RKO (cell line): ENCODE measurements at regions not wholly inside any gene's neighbourhood (a gene's known extent, or its start where the extent isn't known, plus 50 kb on each side); places are given as distances from the start of the nearest gene placed in this dataset.

Source experiments
- DNase-seq: peaks from one replicate; pipeline ENCODE4 v3.0.0-alpha.2; 2016; ENCODE audit warnings: low spot score

DNA sequence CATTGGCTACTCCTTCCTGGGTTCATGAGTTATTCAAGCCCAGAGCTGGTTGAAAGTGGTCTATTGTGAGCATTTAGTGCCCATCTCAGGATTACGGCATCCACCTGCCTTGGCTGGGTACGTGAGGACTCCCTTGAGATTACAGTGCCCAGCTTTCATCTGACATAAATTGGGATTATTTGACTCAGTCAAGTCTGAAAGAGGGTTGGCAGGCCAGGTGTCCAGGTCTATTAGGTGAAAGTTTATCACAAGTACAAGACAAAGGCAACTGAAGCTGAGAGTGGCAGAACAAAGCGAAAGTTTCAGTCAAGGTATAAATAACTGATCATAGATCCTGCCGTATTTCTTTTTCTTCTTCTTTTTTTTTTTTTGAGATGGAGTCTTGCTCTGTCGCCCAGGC is 84.6 kb upstream of the ATF7IP start:
- no peak for DNase-seq

DNA sequence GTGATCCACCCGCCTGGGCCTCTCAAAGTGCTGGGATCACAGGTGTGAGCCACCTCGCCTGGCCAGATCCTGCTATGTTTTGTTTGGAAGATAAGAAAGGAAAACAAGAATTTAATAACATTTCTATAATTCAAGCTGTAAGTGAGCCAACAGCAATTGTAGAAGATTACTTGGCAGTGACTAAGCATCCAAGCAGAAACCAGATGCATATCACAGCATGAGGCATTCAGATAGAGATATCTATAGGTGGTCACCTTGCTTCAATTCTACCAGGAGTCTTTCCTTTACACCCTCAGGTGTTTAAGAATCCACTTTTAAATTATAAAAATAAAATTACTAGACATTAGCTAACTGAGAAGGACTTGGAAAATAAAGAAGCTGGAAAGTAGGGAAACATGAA is 83.9 kb upstream of the ATF7IP start:
- DNase-seq, result no peak

DNA sequence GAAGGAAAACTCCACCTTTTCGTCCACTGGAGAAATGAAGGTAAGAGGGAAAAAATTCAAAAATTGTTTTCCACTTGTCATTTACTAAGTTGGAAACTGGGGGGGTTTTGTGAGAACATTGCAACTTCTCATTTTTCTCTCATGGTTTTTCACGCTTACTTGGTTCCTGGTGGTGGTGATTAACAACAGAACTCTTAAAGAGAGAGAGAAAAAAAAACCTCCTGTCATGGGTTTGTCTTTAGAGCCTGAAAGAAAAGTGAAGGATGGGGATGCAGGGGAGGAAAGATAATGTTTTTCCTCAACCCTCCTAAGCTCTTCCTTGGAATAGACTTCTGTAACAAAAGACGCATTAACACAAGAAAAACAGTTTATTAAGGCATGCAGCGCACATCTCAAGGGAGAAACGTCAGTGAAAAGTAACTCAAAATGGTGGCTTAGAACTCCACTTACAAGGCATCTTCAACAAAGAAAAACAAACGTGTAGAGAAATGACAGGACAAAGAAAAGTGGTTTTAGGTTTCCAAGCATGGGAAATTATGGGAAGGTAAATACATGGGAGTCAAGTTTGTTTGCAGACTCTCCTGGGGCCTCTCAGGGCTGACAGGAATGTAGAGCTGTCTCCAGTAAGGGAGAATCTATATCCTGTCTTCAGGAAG is 81.9 kb upstream of the ATF7IP start:
- no peak for DNase-seq

DNA sequence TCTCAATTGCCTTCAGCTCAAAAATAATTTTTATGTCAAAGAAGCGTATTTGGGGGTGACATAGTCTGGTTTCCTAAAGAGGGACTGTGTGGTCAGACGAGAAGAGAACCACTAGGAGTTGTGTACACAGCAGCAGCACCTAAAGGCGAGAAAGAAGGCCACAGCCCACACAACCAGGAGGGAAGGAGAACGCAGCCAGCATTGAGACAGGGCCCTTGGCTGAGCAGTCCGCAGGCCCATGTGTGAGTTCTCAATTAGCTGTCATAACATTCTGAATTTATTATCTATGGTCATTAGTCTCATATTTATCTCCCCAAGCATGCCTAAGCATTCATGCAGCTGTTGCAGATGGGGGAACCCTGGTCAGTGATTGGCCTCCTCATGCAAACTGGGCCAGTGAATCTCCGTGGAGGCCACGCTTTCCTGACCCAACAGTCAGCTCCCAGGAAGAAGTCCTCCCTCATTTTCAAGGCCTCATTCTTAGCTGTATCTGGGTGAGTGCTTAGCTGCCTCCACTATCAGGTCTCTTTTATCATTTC is 81.2 kb upstream of the ATF7IP start:
- no peak for DNase-seq

DNA sequence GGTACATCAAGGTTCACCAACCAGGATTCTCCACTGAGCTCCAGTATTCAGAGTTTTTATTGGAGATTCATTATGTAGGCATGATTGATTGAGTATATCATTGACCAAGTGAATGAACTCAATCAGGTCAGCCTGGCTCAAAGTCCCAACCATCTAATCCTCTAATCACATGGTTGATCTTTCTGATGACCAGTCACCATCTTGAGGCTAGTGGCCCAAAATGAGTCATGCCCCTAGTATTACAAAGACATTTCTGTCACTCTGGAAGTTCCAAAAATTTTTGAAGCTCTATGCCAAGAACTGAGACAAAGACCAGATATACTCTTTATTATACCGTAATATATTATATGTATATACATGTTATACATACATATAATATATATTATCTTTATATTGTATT is 75.9 kb upstream of the ATF7IP start:
- peak; percentile 9 for DNase-seq

DNA sequence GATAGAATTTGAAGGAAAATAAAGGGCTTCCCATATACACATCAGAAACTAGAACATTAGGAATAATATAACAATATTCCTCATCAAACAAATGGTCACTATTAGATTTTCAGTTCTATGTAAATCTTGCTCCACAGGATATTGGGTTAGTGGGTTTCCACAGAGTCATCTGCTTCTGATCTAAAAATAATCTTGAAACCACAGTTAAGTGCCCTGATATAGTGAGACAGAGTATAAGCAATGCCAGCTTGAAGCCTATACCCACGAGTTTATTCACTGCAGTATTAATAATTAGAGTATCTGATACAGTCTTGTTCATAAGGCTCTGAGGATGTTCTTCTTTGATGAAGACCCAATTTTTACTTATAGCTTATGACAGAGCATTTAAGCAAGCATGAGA is 74.5 kb upstream of the ATF7IP start:
- DNase-seq, result no peak

DNA sequence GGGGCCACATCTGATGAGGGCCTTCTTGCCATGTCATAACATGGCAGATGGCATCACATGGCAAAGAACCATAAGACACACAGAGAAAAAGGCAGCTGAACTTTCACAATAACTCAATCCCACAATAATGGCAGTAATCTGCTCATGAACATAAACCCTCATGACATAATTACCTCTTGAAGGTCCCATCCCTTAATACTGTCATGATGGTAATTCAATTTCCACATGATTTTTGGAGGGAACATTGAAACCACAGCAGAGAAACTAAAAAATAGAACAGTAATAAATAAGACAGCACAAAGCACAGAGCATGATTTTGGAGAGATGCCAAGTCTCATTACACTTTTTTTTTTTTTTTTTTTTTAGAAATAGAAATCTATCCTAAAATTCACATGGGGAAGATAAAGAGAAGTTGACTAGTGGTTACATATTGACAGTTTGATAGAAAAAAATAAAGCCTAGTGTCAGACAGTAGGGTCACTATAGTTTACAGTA is 61.8 kb upstream of the ATF7IP start:
- DNase-seq, result no peak

DNA sequence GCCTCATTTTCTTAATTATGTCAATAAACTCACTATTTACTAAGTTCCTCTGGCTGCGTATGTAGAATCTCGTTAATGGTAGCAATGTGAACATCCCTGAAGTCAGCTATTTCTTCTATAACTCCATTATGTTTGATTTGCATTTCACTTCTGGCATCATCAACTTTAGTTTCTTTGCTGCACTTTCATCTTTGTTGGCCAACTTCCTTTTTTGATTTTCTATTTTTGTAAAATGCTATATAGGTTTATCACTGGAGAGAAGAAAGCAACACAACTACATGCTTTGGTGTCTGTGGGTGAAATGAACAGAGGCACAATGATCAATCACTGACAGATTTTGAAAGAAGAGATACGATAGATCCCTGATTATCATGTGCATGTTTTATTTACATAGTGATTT is 58.5 kb upstream of the ATF7IP start:
- DNase-seq, result no peak

DNA sequence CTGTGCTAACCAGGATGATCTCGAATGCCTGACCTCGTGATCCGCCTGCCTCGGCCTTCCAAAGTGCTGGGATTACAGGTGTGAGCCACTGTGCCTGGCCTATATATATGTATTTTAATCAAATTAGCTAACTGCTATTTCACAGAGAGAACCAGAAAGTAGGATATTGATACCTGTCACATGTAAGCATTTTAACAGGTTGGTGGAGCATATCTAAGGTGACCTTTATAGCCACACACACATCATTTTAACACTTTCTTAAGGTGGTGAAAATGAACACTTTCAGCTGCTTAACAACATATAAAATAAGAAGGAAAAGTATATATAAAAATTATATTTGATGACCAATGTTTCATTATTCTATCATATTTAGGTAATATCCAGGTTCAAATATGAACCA is 57.0 kb upstream of the ATF7IP start:
- no peak for DNase-seq

DNA sequence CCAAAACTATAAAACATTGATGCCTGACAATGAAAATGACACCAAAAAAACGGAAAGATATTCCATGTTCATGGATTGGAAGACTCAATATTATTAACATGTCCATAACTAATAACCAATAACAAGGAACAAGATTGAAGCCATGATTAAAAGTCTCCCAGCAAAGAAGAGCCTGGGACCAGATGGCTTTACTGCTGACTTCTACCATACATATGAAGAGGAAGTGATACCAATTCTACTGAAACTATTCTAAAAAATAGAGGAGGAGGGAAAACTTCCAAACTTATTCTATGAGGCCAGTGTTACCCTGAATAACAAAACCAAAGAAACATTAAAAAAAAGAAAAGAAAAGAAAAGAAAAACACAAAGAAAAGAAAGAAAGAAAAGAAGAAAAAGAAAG is 54.6 kb upstream of the ATF7IP start:
- no peak for DNase-seq

DNA sequence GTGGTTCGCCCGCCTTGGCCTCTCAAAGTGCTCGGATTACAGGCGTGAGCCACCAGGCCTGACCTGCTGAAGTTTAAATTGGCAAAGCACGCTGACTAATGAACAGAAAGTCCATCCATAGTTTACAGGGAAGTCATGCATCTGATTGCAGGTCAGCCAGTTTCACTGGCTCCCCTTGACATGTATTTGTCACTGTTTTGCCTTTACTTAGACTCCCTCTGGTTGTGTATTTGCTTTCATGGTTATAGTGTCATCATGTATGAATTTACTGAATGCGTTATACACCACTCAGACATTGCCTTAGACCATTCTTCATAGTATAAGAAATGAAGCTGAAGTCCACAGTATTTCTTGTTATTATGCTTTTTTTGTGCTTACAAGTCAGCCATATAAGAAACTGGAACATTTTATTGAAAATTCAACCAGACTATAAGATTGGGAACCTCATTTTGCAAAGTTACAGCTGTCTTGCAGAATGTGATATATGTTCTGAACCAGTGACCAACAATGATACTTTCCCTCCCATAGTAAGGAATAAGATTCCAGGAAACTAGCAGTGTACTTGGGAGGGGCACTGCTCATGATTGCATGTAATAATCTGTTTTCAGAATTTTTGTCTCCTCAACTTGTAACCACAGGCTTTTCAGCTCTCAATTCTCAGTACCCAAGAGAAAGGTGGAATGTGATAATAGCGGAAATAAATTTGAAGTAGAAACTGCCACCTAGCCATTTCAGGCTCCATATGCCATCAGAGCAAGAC is 51.9 kb upstream of the ATF7IP start:
- DNase-seq, result peak; percentile 12

DNA sequence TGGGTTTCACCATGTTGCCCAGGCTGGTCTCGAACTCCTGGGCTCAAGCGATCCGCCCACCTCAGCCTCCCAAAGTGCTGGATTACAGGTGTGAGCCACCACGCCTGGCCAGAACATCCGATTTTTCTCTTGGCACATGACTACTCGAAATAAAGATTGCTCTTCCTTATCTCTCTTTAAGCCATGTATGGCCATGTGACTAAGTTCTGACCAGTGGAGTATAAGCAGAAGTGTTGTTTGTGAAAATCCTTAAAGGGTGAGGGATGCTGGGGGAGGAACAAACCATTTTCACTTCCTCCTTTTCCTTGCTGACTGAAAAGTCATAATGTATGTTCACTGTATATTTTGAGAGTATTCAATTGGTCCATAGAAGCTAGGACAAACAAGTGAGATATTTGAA is 50.7 kb upstream of the ATF7IP start:
- no peak for DNase-seq

DNA sequence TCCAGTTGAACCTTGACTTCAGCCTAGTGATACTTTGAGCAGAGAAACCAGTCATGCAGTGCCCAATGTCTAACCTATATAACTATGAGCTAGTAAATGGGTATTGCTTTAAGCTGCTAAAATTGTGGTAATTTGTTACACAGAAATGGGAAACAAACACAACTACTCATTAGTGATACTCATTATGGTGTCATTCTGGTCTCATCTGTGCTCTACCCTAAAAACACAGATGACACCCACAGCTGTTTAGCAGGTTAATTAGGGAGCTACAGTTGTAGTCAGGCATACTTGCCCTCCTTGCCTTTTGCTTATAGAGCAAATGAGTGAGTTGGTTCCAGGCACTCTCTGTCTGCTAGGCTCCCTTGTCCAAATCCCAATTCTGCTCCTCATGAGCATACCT is 50.0 kb upstream of the ATF7IP start:
- no peak for DNase-seq
